ENCODE measurements at regions not wholly inside any gene's neighbourhood (a gene's known extent, or its start where the extent isn't known, plus 50 kb on each side); places are given as distances from the start of the nearest gene placed in this dataset.

DNA sequence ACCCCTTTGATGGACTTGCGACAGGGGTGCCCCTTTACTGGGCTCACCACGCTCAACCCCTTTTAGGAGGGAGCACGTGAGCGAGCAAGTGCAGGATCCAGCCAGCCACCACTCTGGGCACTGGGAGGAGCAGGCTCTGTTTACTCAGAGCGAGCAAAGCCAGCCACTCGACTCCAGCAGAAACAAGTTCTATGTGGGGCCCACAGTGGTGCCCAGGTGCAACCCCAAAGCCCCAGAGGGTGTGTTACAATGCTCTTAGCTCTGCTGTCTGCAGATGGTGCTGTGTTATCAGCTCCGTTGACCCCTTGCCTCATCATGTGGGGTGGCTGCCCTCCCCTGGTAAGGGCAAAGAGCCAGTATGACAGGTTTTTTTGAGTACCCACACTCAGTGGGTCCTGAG, 120.3 kb upstream of the SUCLG2 start:
- no peak for TF ChIP-seq FOXP2 (optimal IDR thresholded peaks at IDR 0.05; ENCODE audit: borderline replicate concordance, extremely low read depth, extremely low read length, insufficient read depth)
- TF ChIP-seq TAF1 (IDR thresholded peaks at IDR 0.05; ENCODE audit: borderline replicate concordance, insufficient read depth, low read length) = no peak
- no peak for TF ChIP-seq REST (IDR thresholded peaks at IDR 0.05; ENCODE audit: insufficient read depth in 1 of 2, low read depth in 2 of 2, low read length in 2 of 2)
- TF ChIP-seq SIN3A (IDR thresholded peaks at IDR 0.05; ENCODE audit: borderline replicate concordance, insufficient read depth, low read length) = no peak
- TF ChIP-seq POLR2AphosphoS5 (IDR thresholded peaks at IDR 0.05; ENCODE audit: low read depth, low read length) = no peak

- TF ChIP-seq TAF1 (IDR thresholded peaks at IDR 0.05; ENCODE audit: borderline replicate concordance, insufficient read depth, low read length) = no peak
Observed at GRCh38 chr3:67765575-67765974, 111.2 kb upstream of the SUCLG2 start.

- TF ChIP-seq FOXP2 (optimal IDR thresholded peaks at IDR 0.05; ENCODE audit: borderline replicate concordance, extremely low read depth, extremely low read length, insufficient read depth) (no peak), TAF1 (IDR thresholded peaks at IDR 0.05; ENCODE audit: borderline replicate concordance, insufficient read depth, low read length) (no peak), REST (IDR thresholded peaks at IDR 0.05; ENCODE audit: insufficient read depth in 1 of 2, low read depth in 2 of 2, low read length in 2 of 2) (no peak), POLR2AphosphoS5 (IDR thresholded peaks at IDR 0.05; ENCODE audit: low read depth, low read length) (no peak), SIN3A (IDR thresholded peaks at IDR 0.05; ENCODE audit: borderline replicate concordance, insufficient read depth, low read length) (no peak)
Observed at GRCh38 chr3:67745296-67745695, 90.9 kb upstream of the SUCLG2 start.

DNA sequence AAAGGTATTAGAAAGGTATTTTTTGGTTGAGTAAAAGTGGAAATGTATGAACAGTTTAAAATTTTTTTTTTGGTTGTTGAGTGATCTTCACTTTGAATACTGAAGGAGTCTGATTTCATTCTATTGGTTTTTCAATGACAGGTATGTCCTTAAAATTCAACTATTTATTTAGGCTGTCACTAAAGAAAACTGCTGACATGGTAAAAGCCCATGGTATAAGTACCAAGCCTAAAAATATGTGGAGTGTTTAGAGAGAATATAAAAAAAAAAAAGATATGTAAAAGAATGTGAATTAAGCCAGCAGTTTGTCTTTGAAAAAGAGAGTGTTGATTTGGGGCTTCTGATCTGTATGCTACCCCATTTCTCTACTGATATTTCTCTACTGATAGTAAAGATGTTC, 90.3 kb upstream of the SUCLG2 start:
- TF ChIP-seq TAF1 (IDR thresholded peaks at IDR 0.05; ENCODE audit: borderline replicate concordance, insufficient read depth, low read length) = no peak

DNA sequence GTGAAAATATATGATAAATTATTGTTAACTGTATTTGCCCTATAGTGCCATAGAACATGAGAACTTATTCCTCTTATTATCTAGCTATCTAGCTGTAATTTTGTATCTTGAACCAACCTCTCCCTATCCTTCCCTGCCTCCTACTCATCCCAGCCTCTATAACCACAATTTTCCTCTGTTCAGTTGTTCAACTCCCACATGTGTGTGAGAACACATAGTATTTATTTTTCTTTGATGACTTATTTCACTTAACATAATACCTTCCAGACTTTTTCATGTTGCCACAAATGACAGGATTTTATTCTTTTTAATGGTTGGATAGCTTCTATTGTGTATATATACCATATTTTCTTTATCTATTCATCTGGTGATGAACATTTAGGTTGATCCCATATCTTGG, 85.4 kb upstream of the SUCLG2 start:
- no peak for TF ChIP-seq REST (IDR thresholded peaks at IDR 0.05; ENCODE audit: insufficient read depth in 1 of 2, low read depth in 2 of 2, low read length in 2 of 2)
- no peak for TF ChIP-seq SIN3A (IDR thresholded peaks at IDR 0.05; ENCODE audit: borderline replicate concordance, insufficient read depth, low read length)
- no peak for TF ChIP-seq FOXP2 (optimal IDR thresholded peaks at IDR 0.05; ENCODE audit: borderline replicate concordance, extremely low read depth, extremely low read length, insufficient read depth)
- no peak for TF ChIP-seq POLR2AphosphoS5 (IDR thresholded peaks at IDR 0.05; ENCODE audit: low read depth, low read length)
- no peak for TF ChIP-seq TAF1 (IDR thresholded peaks at IDR 0.05; ENCODE audit: borderline replicate concordance, insufficient read depth, low read length)

GRCh38 chr3:67737906-67738865, 83.8 kb upstream of the SUCLG2 start:
- no peak for TF ChIP-seq SIN3A (IDR thresholded peaks at IDR 0.05; ENCODE audit: borderline replicate concordance, insufficient read depth, low read length)
- no peak for TF ChIP-seq FOXP2 (optimal IDR thresholded peaks at IDR 0.05; ENCODE audit: borderline replicate concordance, extremely low read depth, extremely low read length, insufficient read depth)
- TF ChIP-seq TAF1 (IDR thresholded peaks at IDR 0.05; ENCODE audit: borderline replicate concordance, insufficient read depth, low read length) = no peak
- no peak for TF ChIP-seq REST (IDR thresholded peaks at IDR 0.05; ENCODE audit: insufficient read depth in 1 of 2, low read depth in 2 of 2, low read length in 2 of 2)
- TF ChIP-seq POLR2AphosphoS5 (IDR thresholded peaks at IDR 0.05; ENCODE audit: low read depth, low read length) = no peak
